Transverse colon (tissue), 4 donors: ENCODE measurements at regions not wholly inside any gene's neighbourhood (a gene's known extent, or its start where the extent isn't known, plus 50 kb on each side); places are given as distances from the start of the nearest gene placed in this dataset.

Experiments used
- EP300 ChIP-seq: sonication (generic); formaldehyde crosslinking; IDR thresholded peaks from one replicate; pipeline ENCODE4 v1.6.1; 2017; ENCODE audit warnings: antibody characterized with exemption, low read depth
- POLR2AphosphoS5 ChIP-seq, 3 donors: sonication (generic); formaldehyde crosslinking; IDR thresholded peaks; one replicate each; pipeline ENCODE4 v1.6.1; 2016; ENCODE audit warnings: antibody characterized with exemption in 3 of 3
- TF ChIP-seq, protein P1 (sequence below), 5 experiments: fragments of 200-600 bp in 3 of 5; fragments of 450-650 bp in 2 of 5; sonication (generic) in 3 of 5; IDR thresholded peaks; 1 replicate in 2 of 5; 2 replicates in 3 of 5; pipeline ENCODE4 v1.5.1; 2016 to 2017; ENCODE audit warnings: antibody characterized with exemption in 5 of 5, inconsistent platforms in 3 of 5, mild to moderate bottlenecking in 2 of 5, moderate library complexity in 1 of 5

DNA sequence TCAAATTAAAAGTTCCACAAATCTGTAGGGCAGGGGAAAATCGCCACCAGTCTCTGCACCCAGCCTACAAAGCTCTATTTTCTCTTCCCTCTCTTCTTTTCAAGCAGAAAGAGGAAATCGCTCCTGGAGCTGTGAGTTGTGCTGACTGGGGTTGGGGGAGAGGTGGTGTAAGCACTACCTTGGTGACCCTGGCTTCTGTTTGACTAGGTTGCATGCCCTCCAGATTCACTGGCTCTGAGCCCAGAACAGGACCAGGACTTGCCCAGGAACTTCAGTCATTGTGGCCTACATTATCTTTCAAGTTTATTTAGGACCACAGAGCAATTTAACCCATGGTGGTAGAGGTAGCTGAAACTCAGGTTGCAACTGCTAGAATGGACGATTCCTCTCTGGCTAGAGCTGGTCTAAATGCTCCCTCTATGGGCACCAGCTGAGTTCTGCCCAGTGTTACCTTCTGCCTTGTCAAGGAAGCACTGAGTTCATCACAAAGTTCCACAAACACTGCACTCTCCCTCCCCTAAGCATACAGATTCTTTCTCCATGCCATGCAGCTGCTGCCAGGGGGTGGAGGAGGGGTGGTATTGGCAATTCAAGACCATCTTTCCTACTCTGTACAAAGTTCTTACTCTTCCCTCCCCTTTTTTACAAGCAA is 122.0 kb upstream of the BMP5 start:
- TF ChIP-seq, protein P1, sequence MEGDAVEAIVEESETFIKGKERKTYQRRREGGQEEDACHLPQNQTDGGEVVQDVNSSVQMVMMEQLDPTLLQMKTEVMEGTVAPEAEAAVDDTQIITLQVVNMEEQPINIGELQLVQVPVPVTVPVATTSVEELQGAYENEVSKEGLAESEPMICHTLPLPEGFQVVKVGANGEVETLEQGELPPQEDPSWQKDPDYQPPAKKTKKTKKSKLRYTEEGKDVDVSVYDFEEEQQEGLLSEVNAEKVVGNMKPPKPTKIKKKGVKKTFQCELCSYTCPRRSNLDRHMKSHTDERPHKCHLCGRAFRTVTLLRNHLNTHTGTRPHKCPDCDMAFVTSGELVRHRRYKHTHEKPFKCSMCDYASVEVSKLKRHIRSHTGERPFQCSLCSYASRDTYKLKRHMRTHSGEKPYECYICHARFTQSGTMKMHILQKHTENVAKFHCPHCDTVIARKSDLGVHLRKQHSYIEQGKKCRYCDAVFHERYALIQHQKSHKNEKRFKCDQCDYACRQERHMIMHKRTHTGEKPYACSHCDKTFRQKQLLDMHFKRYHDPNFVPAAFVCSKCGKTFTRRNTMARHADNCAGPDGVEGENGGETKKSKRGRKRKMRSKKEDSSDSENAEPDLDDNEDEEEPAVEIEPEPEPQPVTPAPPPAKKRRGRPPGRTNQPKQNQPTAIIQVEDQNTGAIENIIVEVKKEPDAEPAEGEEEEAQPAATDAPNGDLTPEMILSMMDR (IDR thresholded peaks at IDR 0.05) = no peak
- TF ChIP-seq EP300 = no peak
- no peak for TF ChIP-seq POLR2AphosphoS5 (IDR thresholded peaks at IDR 0.05)
